ENCODE measurements at regions not wholly inside any gene's neighbourhood (a gene's known extent, or its start where the extent isn't known, plus 50 kb on each side); places are given as distances from the start of the nearest gene placed in this dataset.

Small RNAs in the stretch of these regions (small RNA-seq; reads per million reads assigned to genes)
- gene RN7SL802P (0 reads per million in 2 experiments), gene RNA5SP188 (0 reads per million in 2 experiments)
